ELF-1 (cell line): ENCODE measurements at regions not wholly inside any gene's neighbourhood (a gene's known extent, or its start where the extent isn't known, plus 50 kb on each side); places are given as distances from the start of the nearest gene placed in this dataset.

ENCODE experiments used
- DNase-seq: peaks from one replicate; pipeline ENCODE4 v3.0.0-alpha.2; 2016; ENCODE audit warnings: low read depth, low spot score

- no peak for DNase-seq
Measured at GRCh38 chr6:122059918-122060317, 339.5 kb upstream of the HSF2 start.

DNA sequence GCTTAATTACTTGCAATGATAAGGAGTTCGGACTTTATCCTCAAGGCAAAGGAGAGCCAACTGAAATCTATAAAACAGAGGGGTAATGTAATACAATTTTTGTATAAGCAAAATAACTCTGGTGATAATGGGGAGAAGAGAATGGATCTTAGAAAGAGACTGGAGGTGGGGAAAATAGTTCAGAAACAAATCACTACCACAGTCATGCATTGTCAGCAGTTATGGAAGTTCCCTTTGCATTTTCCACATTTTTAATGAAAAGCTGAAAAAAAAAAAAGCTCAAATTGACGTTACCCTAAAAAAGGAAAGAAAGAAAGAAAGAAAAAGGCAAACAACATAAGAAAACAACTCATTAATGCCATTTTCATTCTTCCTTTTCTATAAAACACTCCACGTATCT is 337.6 kb upstream of the HSF2 start:
- no peak for DNase-seq

DNA sequence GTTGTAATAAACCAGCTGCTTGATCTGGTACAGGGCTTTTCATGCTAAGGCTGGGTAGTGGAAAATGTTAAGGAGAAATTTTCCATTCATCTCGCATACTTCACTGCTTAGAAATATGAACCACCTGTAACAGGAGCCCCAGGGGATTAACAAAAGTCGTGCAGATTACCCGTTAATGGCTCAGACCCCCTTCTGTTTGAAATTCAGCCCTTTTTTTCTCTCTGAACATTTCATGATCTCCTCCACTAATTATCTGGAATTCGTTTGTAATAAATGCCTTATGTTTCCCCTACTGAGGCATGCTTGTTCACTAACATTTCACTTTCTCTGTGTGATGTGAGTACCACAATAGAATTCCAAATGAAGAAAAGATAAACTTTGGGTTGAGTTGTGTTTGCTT is 336.4 kb upstream of the HSF2 start:
- DNase-seq: no peak

DNA sequence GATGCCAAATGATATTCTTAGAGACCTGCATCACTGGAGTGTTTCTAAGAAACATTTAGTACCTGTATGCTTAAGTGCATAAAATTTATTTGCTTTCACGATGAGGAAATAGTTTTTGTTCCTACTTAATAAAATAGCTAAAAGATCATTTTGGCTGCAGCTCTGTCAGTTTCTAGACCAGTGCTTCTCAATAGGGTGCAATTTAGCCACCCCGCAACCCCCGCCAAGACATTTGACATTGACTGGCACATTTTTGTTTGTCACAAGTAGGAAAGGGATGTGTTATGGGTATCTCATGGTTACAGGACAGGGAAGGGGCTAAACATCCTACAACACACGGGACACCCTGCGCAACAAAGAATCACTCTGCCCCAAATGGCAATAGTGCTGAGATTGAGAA is 335.7 kb upstream of the HSF2 start:
- no peak for DNase-seq

- no peak for DNase-seq
Measured at GRCh38 chr6:122066200-122066599, 333.3 kb upstream of the HSF2 start.

GRCh38 chr6:122068291-122068769 is 331.1 kb upstream of the HSF2 start:
- DNase-seq: no peak

DNA sequence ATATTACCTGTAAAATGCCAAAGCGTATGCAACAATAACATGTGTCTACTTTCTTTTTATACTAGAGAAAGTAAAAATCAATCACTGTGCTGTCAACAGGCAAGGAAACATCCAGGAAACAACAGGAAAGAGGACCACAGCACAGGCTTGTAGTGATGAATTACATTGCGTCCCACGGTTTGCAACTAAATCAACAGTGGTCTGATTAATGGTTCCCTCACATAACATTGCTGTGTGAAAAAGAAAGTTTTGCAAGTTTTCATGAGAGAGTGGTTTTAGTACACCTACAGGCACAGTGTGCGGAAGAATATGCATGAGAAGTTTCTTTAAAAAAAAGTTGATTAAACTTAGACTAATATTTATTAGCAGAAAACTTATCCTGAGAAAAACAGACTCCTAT is 329.5 kb upstream of the HSF2 start:
- DNase-seq: no peak

- DNase-seq: no peak
Measured at GRCh38 chr6:122072014-122072647, 327.3 kb upstream of the HSF2 start.

DNA sequence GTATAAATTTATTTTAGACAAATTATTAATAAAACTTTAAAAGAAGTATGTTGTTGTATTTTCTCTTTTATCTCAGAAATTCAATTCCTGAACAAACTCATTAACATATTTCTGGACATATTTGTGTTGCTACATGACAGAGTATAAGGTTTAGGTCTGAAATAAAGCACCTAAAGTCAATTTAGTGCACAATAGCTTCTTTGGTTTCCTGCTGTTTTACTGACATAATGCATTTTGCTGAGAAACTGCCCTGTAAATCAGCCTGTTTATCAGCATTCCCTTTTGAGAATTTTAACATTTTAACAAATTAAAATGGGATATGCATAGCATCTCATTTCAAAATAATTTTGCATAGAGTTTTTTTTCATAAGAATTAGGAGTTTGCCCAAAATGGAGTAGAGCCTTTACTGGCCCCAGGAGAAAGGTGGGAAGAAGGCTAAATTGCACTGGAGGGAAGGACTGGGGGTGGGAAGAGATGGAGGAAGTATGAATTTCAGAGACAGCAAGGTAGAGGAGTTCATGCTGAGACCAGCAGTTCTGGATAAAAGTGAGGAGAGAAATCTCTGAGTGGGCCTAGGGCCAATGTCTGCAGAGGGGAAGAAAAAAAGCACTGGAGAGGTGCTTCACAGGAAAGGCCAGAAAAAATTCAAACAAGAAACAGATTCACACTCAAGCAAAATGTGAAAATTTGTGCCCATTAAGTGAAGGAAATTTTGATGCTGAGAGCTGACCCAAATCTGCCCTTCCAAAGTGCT is 324.2 kb upstream of the HSF2 start:
- DNase-seq: no peak

DNA sequence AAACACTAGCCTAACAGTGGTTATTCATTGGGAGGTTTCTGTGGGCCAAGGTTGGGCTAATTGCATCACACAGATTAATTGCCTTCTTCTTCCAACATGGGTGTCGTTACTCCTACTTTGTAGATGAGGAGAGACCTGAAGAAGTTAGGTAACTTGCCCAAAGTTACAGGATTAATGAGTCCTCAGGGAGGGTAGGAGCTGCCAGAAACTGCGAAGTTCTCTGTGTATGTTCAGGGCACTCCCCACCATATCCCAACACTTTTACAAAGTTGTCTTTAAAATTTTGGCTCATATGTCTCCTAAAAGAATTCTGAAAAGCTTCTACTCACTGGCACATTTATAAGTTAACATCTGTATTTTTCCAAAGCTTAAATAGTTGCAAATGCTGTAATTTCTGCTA is 323.5 kb upstream of the HSF2 start:
- no peak for DNase-seq

DNA sequence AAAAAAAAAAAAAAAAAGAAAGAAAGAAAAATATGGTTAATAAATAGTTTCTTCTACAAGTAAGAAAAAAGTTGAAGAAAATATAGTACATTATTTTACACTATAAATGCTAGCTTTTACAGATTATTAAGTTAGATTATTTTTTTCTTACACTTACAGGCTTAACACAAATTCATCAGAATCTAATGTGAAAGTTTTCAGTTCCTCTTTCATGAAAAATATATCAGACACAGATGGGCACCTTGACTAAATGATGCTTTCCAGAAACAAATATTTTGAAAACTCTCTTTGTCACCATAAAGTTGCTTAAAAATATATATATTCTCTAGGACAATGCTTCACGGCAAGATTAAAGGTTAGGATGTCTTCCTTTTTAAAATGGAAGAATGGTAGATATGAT is 321.8 kb upstream of the HSF2 start:
- no peak for DNase-seq

DNA sequence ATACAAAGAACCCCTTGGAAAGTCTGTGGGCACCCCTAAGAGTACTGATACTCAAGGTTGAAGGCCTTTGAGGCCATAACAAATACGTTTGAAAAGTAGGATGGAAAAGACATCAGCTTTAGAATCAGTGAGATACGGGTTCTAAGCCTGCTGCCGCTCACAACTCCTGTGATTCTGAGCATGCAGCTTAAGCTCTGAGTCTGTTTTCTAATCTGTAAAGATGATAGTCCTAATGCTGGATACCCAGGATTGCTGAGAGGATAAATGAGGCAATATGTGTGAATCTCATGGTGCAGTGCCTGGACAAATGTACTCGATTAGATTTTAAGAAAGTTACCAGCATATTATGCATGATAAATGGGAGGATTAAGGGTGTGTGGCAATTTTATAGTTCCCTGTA is 321.0 kb upstream of the HSF2 start:
- no peak for DNase-seq

GRCh38 chr6:122079916-122080315 is 319.5 kb upstream of the HSF2 start:
- DNase-seq: no peak

- DNase-seq: no peak
Measured at GRCh38 chr6:122081921-122082320, 317.5 kb upstream of the HSF2 start.

DNA sequence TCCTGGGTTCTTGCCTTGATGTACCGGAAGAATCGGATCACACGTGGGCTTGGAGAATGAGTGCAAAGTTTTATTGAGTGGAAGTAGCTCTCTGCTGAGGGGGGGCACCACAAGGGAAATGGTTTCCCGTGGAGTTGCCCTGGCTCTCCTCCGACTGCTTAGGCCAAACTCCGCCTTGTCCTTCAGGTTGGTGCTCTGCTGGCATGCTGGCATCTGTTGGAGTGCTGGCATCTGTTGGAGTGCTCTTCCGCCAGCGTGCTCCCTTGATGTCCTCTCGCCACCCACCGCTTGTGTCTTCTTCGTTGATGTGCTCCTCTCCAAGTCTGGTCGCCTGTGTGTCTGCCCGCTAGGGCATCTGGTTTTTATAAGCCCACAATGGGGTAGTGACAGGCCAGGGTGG is 317.1 kb upstream of the HSF2 start:
- DNase-seq: no peak

DNA sequence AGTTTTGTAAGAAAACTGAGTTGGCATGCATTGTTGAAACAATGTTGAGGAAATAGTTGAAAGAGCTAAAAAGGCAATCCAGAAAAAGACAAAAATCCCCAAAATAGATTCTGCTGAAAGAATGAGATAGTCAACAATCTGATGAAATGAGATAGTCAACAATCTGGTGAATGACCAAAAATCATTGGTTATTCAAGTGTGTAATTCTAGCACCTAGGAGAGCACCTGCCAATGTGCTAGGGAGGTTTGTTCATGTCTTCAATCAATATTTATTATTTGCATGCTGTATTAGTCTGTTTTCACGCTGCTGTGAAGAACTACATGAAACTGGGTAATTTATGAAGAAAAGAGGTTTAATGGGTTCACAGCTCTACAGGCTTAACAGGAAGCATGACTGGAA is 307.1 kb upstream of the HSF2 start:
- DNase-seq: no peak

GRCh38 chr6:122098201-122098678 is 301.2 kb upstream of the HSF2 start:
- DNase-seq: no peak

- no peak for DNase-seq
Measured at GRCh38 chr6:122102026-122102425, 297.4 kb upstream of the HSF2 start.

DNA sequence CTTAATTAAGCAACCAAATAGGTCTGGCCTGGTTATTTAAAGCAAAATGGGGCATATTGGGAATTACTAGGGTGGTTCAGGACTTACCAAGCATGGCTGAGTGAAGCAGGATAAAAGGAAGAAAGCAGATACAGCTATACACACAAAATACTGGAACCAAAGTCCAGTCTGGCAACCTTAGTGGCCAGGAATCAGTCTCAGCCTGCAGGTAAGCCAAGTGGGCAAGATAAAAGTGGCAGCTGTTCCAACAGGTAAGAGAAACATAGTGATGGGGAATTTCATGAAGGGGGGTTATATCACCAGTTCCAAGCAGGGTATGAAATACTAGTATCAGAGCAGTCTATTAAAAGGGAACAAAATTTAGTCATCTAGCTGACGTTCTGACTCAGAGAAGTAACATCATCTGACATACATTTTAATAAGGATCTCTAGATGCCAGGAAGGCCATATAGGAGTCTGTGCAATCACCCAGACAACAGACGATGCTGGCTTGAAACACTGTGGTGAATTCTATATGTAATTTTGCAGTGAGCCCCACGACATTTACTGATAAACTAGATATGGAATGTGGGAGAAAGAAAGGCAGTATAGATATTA is 292.1 kb upstream of the HSF2 start:
- no peak for DNase-seq

- DNase-seq: no peak
Measured at GRCh38 chr6:122109075-122109474, 290.4 kb upstream of the HSF2 start.

DNA sequence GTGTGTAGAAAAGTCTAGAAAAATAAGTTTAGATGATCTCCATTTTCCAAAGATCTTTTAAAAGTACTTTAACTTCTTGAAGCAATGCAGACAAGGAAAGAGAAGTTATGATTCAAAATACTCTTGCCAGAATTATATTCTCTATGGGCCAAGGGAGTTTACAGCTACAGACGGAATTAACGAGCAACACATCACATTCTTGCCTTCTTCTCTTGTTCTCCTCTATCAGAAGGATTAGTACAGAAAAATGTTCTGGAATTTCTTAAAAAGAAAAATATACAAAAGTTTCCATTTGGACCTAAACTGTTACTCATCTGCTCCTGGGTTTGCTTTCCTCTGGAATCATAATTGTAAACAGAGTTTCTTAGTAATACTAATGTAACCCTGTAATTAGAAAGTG is 284.7 kb upstream of the HSF2 start:
- no peak for DNase-seq

GRCh38 chr6:122116119-122116834 is 283.2 kb upstream of the HSF2 start:
- no peak for DNase-seq
